ENCODE measurements at regions not wholly inside any gene's neighbourhood (a gene's known extent, or its start where the extent isn't known, plus 50 kb on each side); places are given as distances from the start of the nearest gene placed in this dataset.

- no peak for TF ChIP-seq NFRKB (IDR thresholded peaks at IDR 0.05)
- TF ChIP-seq SP1 (IDR thresholded peaks at IDR 0.05): no peak
- no peak for TF ChIP-seq FOXM1 (IDR thresholded peaks at IDR 0.05; ENCODE audit: borderline replicate concordance)
- TF ChIP-seq FOXA1 (IDR thresholded peaks at IDR 0.05): no peak
- TF ChIP-seq LEF1 (IDR thresholded peaks at IDR 0.05; ENCODE audit: borderline replicate concordance): no peak
- TF ChIP-seq ARNT (IDR thresholded peaks at IDR 0.05): no peak
- no peak for TF ChIP-seq FOXK2 (IDR thresholded peaks at IDR 0.05)
- no peak for TF ChIP-seq ZNF384 (IDR thresholded peaks at IDR 0.05)
- no peak for TF ChIP-seq TARDBP (IDR thresholded peaks at IDR 0.05)
- TF ChIP-seq CTBP1 (IDR thresholded peaks at IDR 0.05; ENCODE audit: borderline replicate concordance): no peak
- TF ChIP-seq SUZ12 (IDR thresholded peaks at IDR 0.05): no peak
- no peak for TF ChIP-seq ELF4 (IDR thresholded peaks at IDR 0.05)
- TF ChIP-seq L3MBTL2 (conservative IDR thresholded peaks at IDR 0.05): no peak
- no peak for TF ChIP-seq PKNOX1 (IDR thresholded peaks at IDR 0.05)
- TF ChIP-seq HDGF (IDR thresholded peaks at IDR 0.05; ENCODE audit: borderline replicate concordance): no peak
- TF ChIP-seq BHLHE40 (IDR thresholded peaks at IDR 0.05; ENCODE audit: borderline replicate concordance): no peak
- POLR2A ChIA-PET: no interaction called here
- CTCF ChIA-PET: no interaction called here
- DNase-seq (ENCODE audit: extremely low spot score): no peak
These were observed 225.5 kb downstream of the ANKRD7 start for GRCh38 chr7:118449797-118450567.

- ChIA-PET POLR2A (no interaction called here), CTCF (no interaction called here)
- no peak for DNase-seq (ENCODE audit: extremely low spot score)
- TF ChIP-seq TARDBP (IDR thresholded peaks at IDR 0.05) (no peak), ZNF384 (IDR thresholded peaks at IDR 0.05) (no peak), SP1 (IDR thresholded peaks at IDR 0.05) (no peak), LEF1 (IDR thresholded peaks at IDR 0.05; ENCODE audit: borderline replicate concordance) (no peak), FOXM1 (IDR thresholded peaks at IDR 0.05; ENCODE audit: borderline replicate concordance) (no peak), SUZ12 (IDR thresholded peaks at IDR 0.05) (no peak), FOXA1 (IDR thresholded peaks at IDR 0.05) (no peak)
These were observed 227.6 kb downstream of the ANKRD7 start for GRCh38 chr7:118452128-118452527.

- TF ChIP-seq NFRKB (IDR thresholded peaks at IDR 0.05) (no peak), PKNOX1 (IDR thresholded peaks at IDR 0.05) (no peak), SP1 (IDR thresholded peaks at IDR 0.05) (no peak), CTBP1 (IDR thresholded peaks at IDR 0.05; ENCODE audit: borderline replicate concordance) (no peak), ELF4 (IDR thresholded peaks at IDR 0.05) (no peak)
- ChIA-PET CTCF (no interaction called here), POLR2A (no interaction called here)
- DNase-seq (ENCODE audit: extremely low spot score): no peak
These were observed 242.9 kb downstream of the ANKRD7 start for GRCh38 chr7:118467381-118467780.

- TF ChIP-seq ZNF384 (IDR thresholded peaks at IDR 0.05) (no peak), FOXA1 (IDR thresholded peaks at IDR 0.05) (no peak), PKNOX1 (IDR thresholded peaks at IDR 0.05) (no peak), CTBP1 (IDR thresholded peaks at IDR 0.05; ENCODE audit: borderline replicate concordance) (no peak), FOXM1 (IDR thresholded peaks at IDR 0.05; ENCODE audit: borderline replicate concordance) (no peak), HDGF (IDR thresholded peaks at IDR 0.05; ENCODE audit: borderline replicate concordance) (no peak), ELF4 (IDR thresholded peaks at IDR 0.05) (no peak), SP1 (IDR thresholded peaks at IDR 0.05) (no peak), BHLHE40 (IDR thresholded peaks at IDR 0.05; ENCODE audit: borderline replicate concordance) (no peak), SUZ12 (IDR thresholded peaks at IDR 0.05) (no peak), FOXK2 (IDR thresholded peaks at IDR 0.05) (no peak), TARDBP (IDR thresholded peaks at IDR 0.05) (no peak), NFRKB (IDR thresholded peaks at IDR 0.05) (no peak), LEF1 (IDR thresholded peaks at IDR 0.05; ENCODE audit: borderline replicate concordance) (no peak)
- POLR2A ChIA-PET: no interaction called here
- no peak for DNase-seq (ENCODE audit: extremely low spot score)
- CTCF ChIA-PET: no interaction called here
These were observed 248.1 kb downstream of the ANKRD7 start for GRCh38 chr7:118472581-118472980.

- no peak for DNase-seq (ENCODE audit: extremely low spot score)
- TF ChIP-seq ELF4 (IDR thresholded peaks at IDR 0.05) (no peak), CTBP1 (IDR thresholded peaks at IDR 0.05; ENCODE audit: borderline replicate concordance) (no peak), L3MBTL2 (conservative IDR thresholded peaks at IDR 0.05) (no peak), LEF1 (IDR thresholded peaks at IDR 0.05; ENCODE audit: borderline replicate concordance) (no peak), ARNT (IDR thresholded peaks at IDR 0.05) (no peak), PKNOX1 (IDR thresholded peaks at IDR 0.05) (no peak), ZNF384 (IDR thresholded peaks at IDR 0.05) (no peak)
- ChIA-PET CTCF (no interaction called here), POLR2A (no interaction called here)
These were observed 248.8 kb downstream of the ANKRD7 start for GRCh38 chr7:118473271-118473670.

- POLR2A ChIA-PET: no interaction called here
- CTCF ChIA-PET: no interaction called here
- no peak for TF ChIP-seq PKNOX1 (IDR thresholded peaks at IDR 0.05)
- TF ChIP-seq HDGF (IDR thresholded peaks at IDR 0.05; ENCODE audit: borderline replicate concordance): no peak
- no peak for TF ChIP-seq L3MBTL2 (conservative IDR thresholded peaks at IDR 0.05)
- no peak for TF ChIP-seq ZNF384 (IDR thresholded peaks at IDR 0.05)
- no peak for TF ChIP-seq SP1 (IDR thresholded peaks at IDR 0.05)
- TF ChIP-seq CTBP1 (IDR thresholded peaks at IDR 0.05; ENCODE audit: borderline replicate concordance): no peak
- no peak for TF ChIP-seq SUZ12 (IDR thresholded peaks at IDR 0.05)
- TF ChIP-seq BHLHE40 (IDR thresholded peaks at IDR 0.05; ENCODE audit: borderline replicate concordance): no peak
- no peak for TF ChIP-seq TARDBP (IDR thresholded peaks at IDR 0.05)
- TF ChIP-seq ELF4 (IDR thresholded peaks at IDR 0.05): no peak
- no peak for DNase-seq (ENCODE audit: extremely low spot score)
These were observed 251.5 kb downstream of the ANKRD7 start for GRCh38 chr7:118476036-118476435.
